Stimulated activated CD4-positive, alpha-beta T cell treated with anti-CD3 and anti-CD28 coated beads, Interleukin-12 subunit alpha, Interleukin-12 subunit beta, amount 100 ng/mL, for 48 hours (primary cell): ENCODE measurements at regions not wholly inside any gene's neighbourhood (a gene's known extent, or its start where the extent isn't known, plus 50 kb on each side); places are given as distances from the start of the nearest gene placed in this dataset.
"Not testable (repeated sequence)": the region's sequence is repeated elsewhere in the genome, so short reads cannot be mapped to it uniquely, and the experiment has no call there.

Experiments used
- DNase-seq, 3 donors: peaks; one replicate each; pipeline ENCODE4 v3.0.0-alpha.2; 2020; ENCODE audit warnings: low read depth in 2 of 3, low spot score in 1 of 3

DNA sequence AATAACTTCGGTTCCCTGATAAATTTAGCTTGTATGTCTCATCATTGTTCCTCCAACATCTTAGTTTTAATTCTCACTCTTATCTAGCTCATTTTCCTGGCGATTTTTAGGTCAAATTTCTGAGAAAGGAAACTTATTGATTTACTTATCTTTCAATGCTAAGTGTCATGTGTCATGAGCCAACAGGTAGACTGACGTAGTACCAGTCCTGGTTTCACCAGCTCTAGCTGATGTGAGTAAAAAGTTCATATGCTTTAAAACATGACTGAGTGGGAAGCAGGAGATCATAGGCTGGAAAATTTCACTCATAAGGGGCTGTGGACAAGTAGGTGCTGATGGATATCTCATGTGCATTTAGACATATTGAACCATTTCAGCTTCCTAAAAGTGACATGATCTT is 441.7 kb upstream of the NR3C2 start:
- DNase-seq = no peak

GRCh38 chr4:148883435-148883834 is 441.2 kb upstream of the NR3C2 start:
- DNase-seq = no peak

DNA sequence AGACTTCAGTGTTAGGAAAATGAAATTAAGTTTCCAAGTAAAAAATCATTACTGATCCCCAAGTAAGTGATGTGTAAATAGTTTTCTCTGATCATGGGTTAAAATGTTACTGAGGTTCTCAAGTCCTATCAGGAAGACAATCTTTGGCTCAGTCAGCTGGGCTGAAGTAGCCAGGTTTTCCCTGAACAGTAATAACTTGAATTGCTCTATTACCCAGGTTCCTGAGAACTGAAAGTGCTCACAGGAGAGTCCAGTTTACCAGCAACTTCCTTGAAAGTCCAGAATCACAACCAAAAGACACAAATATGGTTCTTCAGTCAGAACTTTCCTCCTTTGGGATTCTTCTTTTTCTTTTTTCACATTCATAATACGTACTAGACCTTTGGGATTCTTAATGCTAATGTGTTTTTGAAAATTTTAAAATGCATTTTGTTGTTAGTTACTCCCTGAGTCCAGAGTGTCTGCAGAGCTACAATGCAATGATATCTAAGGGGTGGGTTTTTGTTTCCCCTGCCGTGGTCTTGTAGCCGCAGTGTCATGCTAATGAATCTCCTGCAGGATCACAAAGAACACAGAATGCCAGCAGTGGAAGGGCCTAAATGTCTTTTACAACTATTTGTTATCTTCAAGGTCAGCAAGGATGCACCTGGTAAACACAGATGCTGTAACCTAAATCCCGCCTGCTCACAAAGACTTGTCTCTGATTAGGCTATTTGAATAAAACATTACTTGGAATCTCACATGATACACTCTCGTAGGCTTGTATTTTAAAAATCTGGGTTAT is 439.8 kb upstream of the NR3C2 start:
- no peak for DNase-seq

- DNase-seq = no peak
These were observed 432.1 kb upstream of the NR3C2 start for GRCh38 chr4:148874331-148874730.

- no peak for DNase-seq
These were observed 426.0 kb upstream of the NR3C2 start for GRCh38 chr4:148868191-148868590.

GRCh38 chr4:148866666-148867065 is 424.5 kb upstream of the NR3C2 start:
- DNase-seq = no peak

DNA sequence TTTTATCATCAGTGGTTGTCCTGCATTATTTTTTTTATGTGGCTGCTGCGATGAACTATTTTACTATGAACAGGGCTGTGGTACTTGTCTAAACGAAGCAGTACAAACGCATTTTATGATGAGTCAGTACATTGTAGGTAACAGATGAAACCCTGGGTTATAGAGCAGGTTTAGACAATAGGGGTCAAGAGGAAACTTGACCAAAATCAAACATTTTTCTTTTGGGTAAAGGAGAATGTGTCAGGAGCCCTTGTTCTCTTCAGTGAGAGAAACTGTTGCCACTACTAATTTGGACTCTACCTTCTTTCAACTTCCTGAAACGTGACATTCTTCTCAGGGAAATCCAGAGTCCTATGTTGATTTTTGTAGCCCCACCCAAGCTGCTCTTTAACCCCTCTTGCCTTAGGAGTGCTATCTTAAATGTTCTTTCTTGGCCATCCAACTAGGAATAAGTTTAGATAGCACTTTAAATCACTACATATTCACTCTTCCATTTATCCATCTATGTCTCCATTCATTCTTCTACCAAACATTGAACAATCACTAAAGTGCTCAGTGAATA is 415.8 kb upstream of the NR3C2 start:
- no peak for DNase-seq

GRCh38 chr4:148857239-148857972 is 415.2 kb upstream of the NR3C2 start:
- DNase-seq = no peak

GRCh38 chr4:148854203-148854602 is 412.0 kb upstream of the NR3C2 start:
- no peak for DNase-seq

GRCh38 chr4:148852092-148852699 is 410.0 kb upstream of the NR3C2 start:
- no peak for DNase-seq

DNA sequence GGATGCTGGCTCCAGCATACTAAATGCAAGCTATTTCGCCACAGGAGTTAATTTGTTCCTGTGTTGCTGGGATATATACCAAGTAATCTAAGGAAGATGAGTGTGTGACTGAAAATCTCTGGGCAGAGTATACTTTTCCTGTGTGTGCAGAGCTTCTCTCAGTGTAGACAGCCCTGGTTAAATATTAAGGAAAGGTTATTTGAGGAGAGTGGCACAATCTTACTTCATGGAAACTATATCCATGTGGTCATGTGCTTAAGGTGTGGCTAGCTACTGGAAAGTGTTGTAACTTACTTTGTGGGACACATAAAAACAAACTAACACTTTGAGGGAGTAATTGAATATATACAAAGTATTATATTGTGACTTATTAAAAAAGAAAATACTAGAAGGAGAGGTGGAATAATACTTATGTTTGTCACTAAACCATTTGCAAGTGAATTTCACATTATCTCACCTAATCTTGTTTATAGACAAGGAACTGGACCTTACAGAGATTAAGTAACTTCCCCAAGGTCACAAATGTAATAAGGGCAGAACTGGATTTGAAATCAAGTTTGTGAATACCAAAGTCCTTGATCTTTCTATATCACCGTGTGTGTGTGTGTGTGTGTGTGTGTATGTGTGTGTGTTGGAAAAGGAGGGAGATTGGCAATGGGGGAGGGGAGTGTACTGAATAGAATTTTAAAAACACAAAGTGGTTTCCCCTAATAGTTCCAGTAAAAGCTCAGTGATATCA is 408.2 kb upstream of the NR3C2 start:
- no peak for DNase-seq

- DNase-seq = no peak
These were observed 407.4 kb upstream of the NR3C2 start for GRCh38 chr4:148849581-148849980.

DNA sequence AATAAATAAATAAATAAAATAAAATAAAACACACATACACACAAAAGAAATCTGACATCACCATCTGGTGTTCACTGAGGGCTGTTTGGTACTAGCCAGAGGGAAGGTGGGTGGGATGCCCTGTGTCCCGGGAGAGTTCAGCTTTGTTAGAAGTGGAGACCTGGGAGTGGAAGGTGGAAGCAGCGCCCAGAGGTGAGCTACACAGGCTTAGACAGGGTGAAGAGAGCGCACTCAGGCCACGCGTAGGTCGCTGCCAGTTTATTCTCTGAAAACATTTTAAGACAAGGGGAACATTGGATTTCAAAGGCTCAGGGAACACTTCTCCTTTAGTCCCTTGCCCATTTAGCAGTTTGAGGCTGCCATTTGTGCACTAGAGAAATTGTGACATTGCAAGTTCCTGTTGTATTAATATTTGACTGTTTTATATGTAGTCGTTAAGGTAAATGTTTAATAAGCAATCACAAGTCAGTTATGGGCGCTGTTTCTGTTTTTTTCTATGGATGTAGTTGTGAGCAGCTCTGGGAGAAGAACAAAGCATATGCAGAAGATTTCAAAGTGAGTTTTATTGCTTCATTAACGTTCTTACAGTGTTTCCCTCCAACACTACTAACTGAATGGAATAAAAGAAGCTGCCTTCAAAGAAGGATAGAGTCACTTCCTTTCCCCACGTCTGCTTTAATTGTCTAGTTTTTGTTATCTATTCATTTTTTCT is 405.5 kb upstream of the NR3C2 start:
- DNase-seq = no peak

DNA sequence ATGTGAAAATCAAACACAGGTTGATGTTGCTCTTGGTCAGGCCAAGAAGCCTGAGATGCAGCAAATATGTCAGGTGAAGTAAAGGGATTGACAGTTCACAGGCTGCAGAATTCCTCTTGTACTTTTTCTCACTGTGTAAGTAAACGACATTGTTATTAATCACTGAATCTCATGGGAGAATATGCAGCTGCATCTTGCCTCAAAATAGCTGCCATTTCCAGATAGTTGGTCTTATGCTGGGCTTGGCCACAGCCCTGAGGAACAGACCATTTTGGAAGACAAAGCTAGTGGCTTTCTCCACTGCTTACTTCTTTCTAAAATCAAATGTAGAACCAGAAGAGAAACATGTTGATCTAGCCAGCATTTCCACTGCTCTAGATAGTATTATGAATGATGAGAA is 403.4 kb upstream of the NR3C2 start:
- DNase-seq = no peak

- no peak for DNase-seq
These were observed 401.4 kb upstream of the NR3C2 start for GRCh38 chr4:148843625-148844024.

GRCh38 chr4:148842843-148843242 is 400.6 kb upstream of the NR3C2 start:
- no peak for DNase-seq

GRCh38 chr4:148837571-148837970 is 395.4 kb upstream of the NR3C2 start:
- DNase-seq = not testable (repeated sequence)

- DNase-seq = no peak
These were observed 392.8 kb upstream of the NR3C2 start for GRCh38 chr4:148834804-148835631.

- DNase-seq = no peak
These were observed 389.7 kb upstream of the NR3C2 start for GRCh38 chr4:148831945-148832344.

DNA sequence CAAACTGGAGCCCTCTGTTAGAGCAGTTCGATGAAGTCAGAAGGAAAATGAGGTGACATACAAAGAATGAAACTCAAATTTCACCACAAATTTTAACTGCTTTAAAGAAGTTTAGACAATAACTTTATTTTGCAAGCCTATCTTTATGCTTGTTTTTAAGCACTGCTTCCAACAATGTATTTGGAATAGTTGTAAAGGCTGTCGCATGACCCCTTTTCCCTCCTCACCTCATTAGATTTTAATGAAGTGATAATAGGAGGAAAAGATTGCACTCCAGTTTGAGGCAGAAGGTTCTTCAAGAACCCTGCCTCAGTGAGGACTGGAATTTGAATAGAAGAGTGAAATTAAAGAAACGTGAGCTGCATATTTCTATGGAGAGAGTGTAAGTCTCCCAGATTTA is 386.1 kb upstream of the NR3C2 start:
- no peak for DNase-seq
